ENCODE measurements at regions not wholly inside any gene's neighbourhood (a gene's known extent, or its start where the extent isn't known, plus 50 kb on each side); places are given as distances from the start of the nearest gene placed in this dataset.

GRCh38 chr12:114477989-114478395 is 72.0 kb upstream of the TBX5 start:
- TF ChIP-seq EZH2 (IDR thresholded peaks at IDR 0.05; ENCODE audit: borderline replicate concordance, low read depth, low read length, poor library complexity, severe bottlenecking) (no peak), CTCF (conservative IDR thresholded peaks at IDR 0.05; ENCODE audit: low read depth, low read length) (no peak)

Measured in A673 (cell line).